Subcutaneous abdominal adipose tissue (tissue), 5 donors: ENCODE measurements at regions not wholly inside any gene's neighbourhood (a gene's known extent, or its start where the extent isn't known, plus 50 kb on each side); places are given as distances from the start of the nearest gene placed in this dataset.
"Not testable (repeated sequence)": the region's sequence is repeated elsewhere in the genome, so short reads cannot be mapped to it uniquely, and the experiment has no call there.

Experiments used
- H3K27ac ChIP-seq: one replicate; pipeline ENCODE4 v1.7.0; 2013; ENCODE audit warnings: low read depth, mild to moderate bottlenecking, inconsistent platforms, low read length, moderate library complexity
- H3K27me3 ChIP-seq, 5 donors: one replicate each; pipeline ENCODE4 v1.7.0; 2013; ENCODE audit warnings: low read length in 5 of 5, inconsistent platforms in 1 of 5; ENCODE audit not compliant: control insufficient read depth in 5 of 5, insufficient read depth in 4 of 5
- H3K36me3 ChIP-seq, 5 donors: one replicate each; pipeline ENCODE4 v1.7.0; 2013; ENCODE audit warnings: low read length in 5 of 5; ENCODE audit not compliant: control insufficient read depth in 5 of 5, insufficient read depth in 5 of 5
- H3K4me1 ChIP-seq, 5 donors: one replicate each; pipeline ENCODE4 v1.7.0; 2013; ENCODE audit warnings: low read length in 5 of 5, mild to moderate bottlenecking in 3 of 5, moderate library complexity in 1 of 5; ENCODE audit not compliant: control insufficient read depth in 5 of 5, insufficient read depth in 5 of 5
- H3K4me3 ChIP-seq, 5 donors: one replicate each; pipeline ENCODE4 v1.7.0; 2013; ENCODE audit warnings: low read length in 5 of 5, low read depth in 1 of 5
- H3K9ac ChIP-seq, 5 donors: one replicate each; pipeline ENCODE4 v1.7.0; 2013; ENCODE audit warnings: low read length in 5 of 5, mild to moderate bottlenecking in 4 of 5, moderate library complexity in 3 of 5
- H3K9me3 ChIP-seq, 5 donors: one replicate each; pipeline ENCODE4 v1.7.0; 2013; ENCODE audit warnings: low read length in 5 of 5; ENCODE audit not compliant: control insufficient read depth in 5 of 5
- donor health status: healthy.
- donor health status: healthy.
- donor health status: healthy.
- donor health status: healthy.
- donor health status: healthy.

- Histone ChIP-seq H3K4me1 (no peaks in the 10 kb centered on the region), H3K27me3 (no peaks in the 10 kb centered on the region), H3K9ac (no peak overlapping the region), H3K4me3 (no peak overlapping the region), H3K27ac (no peak overlapping the region), H3K9me3 (no peaks in the 10 kb centered on the region), H3K36me3 (no peaks in the 10 kb centered on the region)
Measured at GRCh38 chr13:37510441-37510840, 88.1 kb downstream of the POSTN start.

- no peak overlapping the region for H3K9ac ChIP-seq
- no peaks in the 10 kb centered on the region for H3K36me3 ChIP-seq
- H3K4me3 ChIP-seq: no peak overlapping the region
- H3K4me1 ChIP-seq: no peaks in the 10 kb centered on the region
- no peak overlapping the region for H3K27ac ChIP-seq
- no peaks in the 10 kb centered on the region for H3K9me3 ChIP-seq
- no peaks in the 10 kb centered on the region for H3K27me3 ChIP-seq
Measured at GRCh38 chr13:37505531-37505930, 93.0 kb downstream of the POSTN start.

DNA sequence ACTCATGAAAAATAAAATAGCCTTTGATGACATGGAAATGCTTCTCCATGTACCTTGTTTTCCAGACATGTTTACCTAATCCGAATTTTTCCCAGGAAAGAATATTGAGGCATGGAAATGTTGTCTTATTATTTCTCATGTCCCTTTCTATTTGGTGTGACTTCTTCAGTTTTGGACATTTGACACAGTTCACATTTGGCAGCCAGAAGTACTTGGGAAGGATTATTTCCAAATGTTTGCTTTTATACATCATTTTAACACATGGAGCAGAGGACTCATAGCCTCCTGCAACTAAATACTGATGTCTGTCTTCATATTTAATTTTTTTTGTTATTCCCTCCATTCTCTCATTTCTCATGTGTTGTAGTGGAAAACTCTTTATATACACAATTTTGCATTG, 94.3 kb downstream of the POSTN start:
- H3K9ac ChIP-seq: no peak overlapping the region
- H3K27me3 ChIP-seq: no peaks in the 10 kb centered on the region
- H3K36me3 ChIP-seq: no peaks in the 10 kb centered on the region
- no peak overlapping the region for H3K27ac ChIP-seq
- no peaks in the 10 kb centered on the region for H3K9me3 ChIP-seq
- H3K4me1 ChIP-seq: no peaks in the 10 kb centered on the region
- H3K4me3 ChIP-seq: no peak overlapping the region

DNA sequence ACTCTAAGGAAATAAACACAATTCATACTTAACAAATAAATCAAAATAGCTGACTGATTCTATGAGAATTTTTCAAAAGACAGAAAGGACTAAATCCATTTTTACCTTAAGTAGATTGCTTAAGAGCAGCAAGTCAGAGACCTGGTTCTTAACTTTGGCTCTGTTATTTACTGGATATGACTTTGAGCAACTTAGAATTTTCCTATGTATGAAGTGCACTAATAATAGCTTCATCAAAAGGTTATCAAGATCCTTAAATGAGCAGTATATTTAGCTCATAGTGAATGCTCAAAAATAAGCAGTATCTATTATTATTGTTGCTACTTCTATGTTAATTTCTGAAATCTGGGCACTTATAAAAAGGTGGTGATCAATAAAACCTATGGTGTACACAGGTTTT, 95.3 kb downstream of the POSTN start:
- no peaks in the 10 kb centered on the region for H3K36me3 ChIP-seq
- no peaks in the 10 kb centered on the region for H3K9me3 ChIP-seq
- no peak overlapping the region for H3K4me3 ChIP-seq
- no peaks in the 10 kb centered on the region for H3K4me1 ChIP-seq
- no peak overlapping the region for H3K27ac ChIP-seq
- H3K9ac ChIP-seq: no peak overlapping the region
- H3K27me3 ChIP-seq: no peaks in the 10 kb centered on the region

DNA sequence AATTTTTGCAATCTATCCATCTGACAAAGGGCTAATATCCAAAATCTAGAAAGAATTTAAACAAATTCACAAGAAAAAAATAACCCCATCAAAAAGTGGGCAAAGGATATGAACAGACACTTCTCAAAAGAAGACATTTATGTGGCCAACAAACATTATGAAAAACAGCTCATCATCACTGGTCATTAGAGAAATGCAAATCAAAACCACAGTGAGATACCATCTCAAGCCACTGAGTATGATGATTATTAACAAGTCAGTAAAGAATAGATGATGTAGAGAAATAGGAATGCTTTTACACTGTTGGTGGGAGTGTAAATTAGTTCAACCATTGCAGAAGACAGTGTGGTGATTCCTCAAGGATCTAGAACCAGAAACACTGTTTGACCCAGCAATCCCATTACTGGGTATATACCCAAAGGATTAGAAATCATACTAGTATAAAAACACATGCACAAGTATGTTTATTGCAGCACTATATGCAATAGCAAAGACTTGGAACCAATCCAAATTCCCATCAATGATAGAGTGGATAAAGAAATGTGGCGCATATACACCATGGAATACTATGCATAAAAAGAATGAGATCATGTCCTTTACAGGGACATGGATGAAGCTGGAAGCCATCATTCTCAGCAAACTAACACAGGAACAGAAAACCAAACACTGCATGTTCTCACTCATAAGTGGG, 96.1 kb downstream of the POSTN start:
- H3K36me3 ChIP-seq, H3K9ac ChIP-seq, H3K27me3 ChIP-seq, H3K27ac ChIP-seq, H3K4me1 ChIP-seq, H3K9me3 ChIP-seq, H3K4me3 ChIP-seq: not testable (repeated sequence)

DNA sequence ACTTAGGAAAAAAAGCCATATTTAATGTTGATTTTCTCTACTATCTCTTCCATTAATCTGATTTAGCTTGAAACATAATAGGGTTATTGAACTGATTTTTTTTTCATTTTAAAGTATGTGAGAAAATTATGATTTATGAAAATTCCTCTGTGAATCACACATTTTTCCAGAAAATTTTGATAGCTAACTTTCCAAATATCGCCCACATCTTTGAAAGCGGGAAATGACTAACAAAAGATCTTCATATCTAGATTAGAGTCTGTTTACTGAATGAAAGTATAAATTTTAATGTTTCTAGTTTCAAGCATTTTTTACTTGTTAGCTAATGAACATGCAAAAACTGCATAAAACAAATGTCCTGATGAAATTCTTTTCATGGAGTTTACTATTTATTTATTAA, 97.4 kb downstream of the POSTN start:
- H3K36me3 ChIP-seq: no peaks in the 10 kb centered on the region
- H3K27ac ChIP-seq: no peak overlapping the region
- H3K27me3 ChIP-seq: no peaks in the 10 kb centered on the region
- H3K9me3 ChIP-seq: no peaks in the 10 kb centered on the region
- no peak overlapping the region for H3K4me3 ChIP-seq
- H3K9ac ChIP-seq: no peak overlapping the region
- no peaks in the 10 kb centered on the region for H3K4me1 ChIP-seq

DNA sequence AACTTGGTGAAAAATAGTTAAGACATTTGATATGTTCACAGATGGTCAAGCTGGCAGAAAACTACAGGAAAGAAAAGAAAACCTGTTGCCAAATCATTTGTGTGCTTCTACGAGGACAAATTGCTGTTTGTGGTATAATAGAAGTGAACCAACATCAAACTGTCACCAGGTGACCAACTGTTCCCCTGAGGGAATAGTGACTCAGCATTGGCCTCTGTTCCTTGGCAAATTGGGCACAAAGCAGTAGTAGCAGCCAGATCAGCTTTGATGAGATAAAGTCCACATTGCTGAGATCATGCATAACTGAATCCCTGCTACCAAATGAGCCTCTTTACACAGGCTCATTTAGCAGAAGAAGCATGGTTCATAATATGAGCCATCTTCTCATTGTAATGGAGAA, 103.5 kb downstream of the POSTN start:
- Histone ChIP-seq H3K27me3 (no peaks in the 10 kb centered on the region), H3K27ac (no peak overlapping the region)

DNA sequence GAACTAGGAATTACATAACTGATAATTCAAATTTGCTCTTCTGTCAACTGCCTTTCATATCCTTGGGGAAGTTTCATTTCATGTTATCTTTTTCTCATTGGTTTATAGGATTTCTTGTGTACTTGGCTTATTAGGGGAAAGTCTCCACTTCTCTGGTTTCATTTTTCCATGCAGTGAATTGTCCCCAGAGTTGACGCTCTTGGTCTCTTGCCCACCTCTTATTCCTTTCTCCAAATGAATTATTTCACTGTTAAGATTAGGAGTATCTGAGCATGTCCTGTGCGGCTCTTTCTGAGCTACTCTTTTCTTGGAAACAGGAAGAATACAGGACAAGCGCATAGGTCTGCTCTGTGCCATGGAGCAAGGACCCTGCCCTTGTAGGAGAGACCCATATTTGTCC, 104.8 kb downstream of the POSTN start:
- H3K4me3 ChIP-seq: no peak overlapping the region

More for the DNA sequence above, 103.5 kb downstream of the POSTN start:
- no peaks in the 10 kb centered on the region for H3K36me3 ChIP-seq
- H3K9me3 ChIP-seq: no peaks in the 10 kb centered on the region
- H3K4me1 ChIP-seq: no peaks in the 10 kb centered on the region
- H3K9ac ChIP-seq: no peak overlapping the region
- H3K4me3 ChIP-seq: no peak overlapping the region

GRCh38 chr13:37492741-37493514, 105.6 kb downstream of the POSTN start:
- Histone ChIP-seq H3K9ac (no peak overlapping the region), H3K27ac (no peak overlapping the region), H3K27me3 (no peaks in the 10 kb centered on the region), H3K4me1 (peaks cover 0 to 9% (median 0%) of the 10 kb centered on the region in 5 donors), H3K36me3 (no peaks in the 10 kb centered on the region), H3K9me3 (no peaks in the 10 kb centered on the region), H3K4me3 (no peak overlapping the region)

More for the DNA sequence above, 104.8 kb downstream of the POSTN start:
- no peaks in the 10 kb centered on the region for H3K9me3 ChIP-seq
- no peak overlapping the region for H3K9ac ChIP-seq
- H3K36me3 ChIP-seq: no peaks in the 10 kb centered on the region
- peaks cover 0 to 9% (median 0%) of the 10 kb centered on the region in 5 donors for H3K4me1 ChIP-seq
- H3K27me3 ChIP-seq: no peaks in the 10 kb centered on the region
- no peak overlapping the region for H3K27ac ChIP-seq

DNA sequence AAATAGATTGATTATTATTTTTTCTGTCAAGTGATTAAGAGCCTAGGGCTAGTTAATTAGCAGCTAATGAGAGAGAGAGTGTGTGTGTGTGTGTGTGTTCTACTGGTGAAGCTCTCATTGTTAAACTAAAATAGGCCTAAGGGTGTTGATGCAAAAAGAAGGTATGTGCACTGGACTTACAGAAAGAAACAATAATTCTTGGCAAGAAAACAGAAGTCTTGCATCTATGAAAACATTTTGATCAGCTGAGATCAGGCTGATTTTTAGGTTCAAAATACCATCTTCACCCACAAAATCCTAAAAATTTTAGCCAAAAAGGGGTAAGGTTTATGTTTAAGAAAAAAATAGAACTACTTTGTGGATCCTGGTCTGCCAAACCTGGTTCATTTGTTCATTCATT, 106.5 kb downstream of the POSTN start:
- peaks cover 0 to 9% (median 0%) of the 10 kb centered on the region in 5 donors for H3K4me1 ChIP-seq
- no peak overlapping the region for H3K4me3 ChIP-seq
- H3K36me3 ChIP-seq: no peaks in the 10 kb centered on the region
- H3K27me3 ChIP-seq: no peaks in the 10 kb centered on the region
- H3K9ac ChIP-seq: no peak overlapping the region
- no peak overlapping the region for H3K27ac ChIP-seq
- no peaks in the 10 kb centered on the region for H3K9me3 ChIP-seq
